ENCODE measurements at regions not wholly inside any gene's neighbourhood (a gene's known extent, or its start where the extent isn't known, plus 50 kb on each side); places are given as distances from the start of the nearest gene placed in this dataset.

DNA sequence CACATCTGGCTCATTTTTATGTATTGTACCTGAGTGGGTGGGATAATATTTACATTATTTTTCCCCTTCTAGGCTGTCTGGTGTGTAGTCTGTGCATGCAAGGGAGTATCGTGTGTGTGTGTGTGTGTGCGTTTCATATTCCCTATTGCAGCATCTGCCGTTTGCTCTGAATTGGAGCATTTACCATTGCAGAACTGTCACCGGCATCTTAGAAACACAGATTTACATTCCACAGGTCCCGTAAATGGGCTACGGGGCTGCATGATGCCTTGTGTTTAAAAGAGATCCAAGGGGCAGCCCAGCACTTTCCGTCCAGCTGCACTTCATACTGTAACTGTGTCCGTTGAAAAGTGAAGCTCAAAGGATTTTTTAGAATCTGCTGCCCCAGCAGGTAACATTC, 167.1 kb upstream of the KIAA1217 start:
- no peak for DNase-seq

GRCh38 chr10:24042884-24043283, 166.1 kb upstream of the KIAA1217 start:
- DNase-seq: no peak

- no peak for DNase-seq
Measured at GRCh38 chr10:24046060-24046459, 162.9 kb upstream of the KIAA1217 start.

DNA sequence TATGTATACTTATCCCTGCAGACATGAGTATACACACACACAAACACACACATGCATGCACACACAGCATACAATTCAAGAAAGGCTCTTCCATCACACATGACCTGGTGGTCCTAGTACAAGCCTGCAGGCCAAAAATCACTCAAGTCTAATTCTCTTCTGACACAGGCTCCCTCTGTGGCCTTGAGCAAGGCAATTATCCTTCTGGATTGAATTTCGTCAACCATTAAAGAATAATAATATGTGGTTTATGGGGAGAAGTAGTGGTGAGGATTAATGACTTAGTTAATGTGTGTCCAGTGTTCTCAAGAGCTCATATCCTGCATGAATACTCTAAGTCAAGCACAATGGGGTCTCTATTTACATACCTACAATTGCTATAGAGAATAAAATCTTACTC, 161.8 kb upstream of the KIAA1217 start:
- DNase-seq: no peak

DNA sequence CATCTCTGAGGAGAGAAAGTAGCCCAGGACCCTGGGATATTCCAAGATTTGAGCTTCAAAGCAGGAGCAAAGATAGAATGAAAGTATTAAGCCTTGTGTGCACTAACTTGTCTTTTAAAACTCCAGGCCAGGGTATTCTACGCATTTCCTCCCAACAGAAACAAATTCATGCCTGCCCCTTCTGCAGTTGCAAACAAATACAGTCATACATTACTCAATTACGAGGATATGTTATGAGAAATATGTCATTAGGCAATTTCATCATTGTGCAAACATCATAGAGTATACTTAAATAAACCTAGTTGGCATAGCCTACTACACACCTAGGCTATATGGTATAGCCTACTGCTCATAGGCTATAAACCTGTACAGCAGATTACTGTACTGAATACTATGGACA, 154.5 kb upstream of the KIAA1217 start:
- no peak for DNase-seq

DNA sequence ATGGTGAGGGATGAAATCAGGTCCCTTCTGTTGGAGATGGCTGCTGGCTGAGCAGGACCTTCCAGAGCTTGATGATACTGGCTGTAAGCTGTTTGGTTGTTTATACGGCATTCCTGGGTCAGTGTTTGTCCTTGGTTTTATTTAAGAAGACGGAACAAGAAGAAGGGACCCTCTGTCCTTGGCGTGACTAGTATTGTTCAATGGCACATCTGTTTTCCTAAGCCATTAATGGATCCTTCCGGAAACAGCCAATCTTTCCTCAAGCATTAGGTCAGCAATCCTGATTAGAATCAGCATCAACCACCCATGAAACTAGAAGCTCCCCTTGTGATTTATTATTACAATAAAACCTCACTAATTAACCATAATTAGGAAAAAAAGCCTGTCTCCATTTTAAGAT, 128.7 kb upstream of the KIAA1217 start:
- no peak for DNase-seq

- DNase-seq: no peak
Measured at GRCh38 chr10:24086296-24087086, 122.4 kb upstream of the KIAA1217 start.

GRCh38 chr10:24091256-24091655, 117.7 kb upstream of the KIAA1217 start:
- DNase-seq: no peak

- DNase-seq: no peak
Measured at GRCh38 chr10:24096281-24096680, 112.7 kb upstream of the KIAA1217 start.

DNA sequence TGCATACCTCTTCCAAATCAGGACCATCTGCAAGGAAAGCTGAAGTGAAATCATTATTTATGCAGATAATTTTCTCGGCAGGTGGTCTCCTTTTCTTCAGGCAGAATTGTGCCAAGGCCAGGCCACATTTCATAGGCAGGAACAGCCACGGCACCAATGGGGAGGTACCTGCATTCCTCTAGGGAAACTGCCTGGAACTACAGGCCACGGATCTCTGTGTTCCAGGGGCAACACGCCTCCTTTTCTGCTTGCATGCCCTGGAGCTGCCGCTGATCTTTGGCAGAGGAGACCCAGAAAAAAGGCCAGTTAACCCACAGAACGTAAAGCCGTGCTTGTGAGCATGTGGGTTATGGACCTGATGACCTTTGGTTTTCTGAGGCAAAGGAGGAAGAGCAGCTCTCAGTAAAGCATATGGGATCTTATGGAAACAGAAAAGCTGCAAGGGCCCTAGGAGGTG, 111.2 kb upstream of the KIAA1217 start:
- no peak for DNase-seq

GRCh38 chr10:24104895-24105294, 104.0 kb upstream of the KIAA1217 start:
- DNase-seq: no peak

- DNase-seq: no peak
Measured at GRCh38 chr10:24113901-24114300, 95.0 kb upstream of the KIAA1217 start.

DNA sequence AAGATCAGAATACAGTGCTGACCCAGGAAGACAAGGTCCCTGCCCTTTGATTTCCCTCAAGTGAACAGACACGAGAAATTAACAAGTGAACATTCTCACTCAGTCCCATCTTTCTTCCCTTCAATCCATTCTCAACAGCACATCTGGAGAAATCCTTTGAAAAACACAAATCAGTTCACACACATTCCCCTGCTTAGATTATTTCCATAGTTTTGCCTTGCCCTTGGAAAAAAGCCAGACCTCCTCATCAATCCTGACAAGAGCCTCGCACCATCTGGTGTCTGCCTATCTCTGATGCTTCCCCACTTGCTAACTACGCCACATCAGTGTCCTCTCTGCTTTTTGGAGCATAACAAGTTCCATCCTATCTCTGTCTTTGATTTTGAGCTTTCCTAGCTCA, 94.4 kb upstream of the KIAA1217 start:
- no peak for DNase-seq

DNA sequence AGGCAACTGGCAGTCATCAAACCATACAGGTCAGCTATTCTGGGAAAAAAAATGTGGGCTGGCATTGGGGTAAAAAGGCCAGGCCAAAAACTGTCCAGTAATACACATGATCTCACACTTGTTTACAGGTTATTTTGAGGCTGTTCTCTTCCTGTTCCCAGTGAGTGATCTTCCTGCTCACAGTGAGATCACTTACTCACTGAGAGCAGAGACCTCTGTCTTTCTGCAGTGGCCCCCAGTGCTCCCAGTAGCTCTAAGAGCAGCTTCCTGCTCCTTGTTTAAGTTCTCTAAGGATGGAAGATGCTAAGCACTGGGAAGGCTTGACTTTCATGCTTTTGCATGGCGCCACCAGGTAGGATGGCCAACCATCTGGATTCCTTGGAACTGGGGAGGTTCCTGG, 93.5 kb upstream of the KIAA1217 start:
- DNase-seq: no peak

DNA sequence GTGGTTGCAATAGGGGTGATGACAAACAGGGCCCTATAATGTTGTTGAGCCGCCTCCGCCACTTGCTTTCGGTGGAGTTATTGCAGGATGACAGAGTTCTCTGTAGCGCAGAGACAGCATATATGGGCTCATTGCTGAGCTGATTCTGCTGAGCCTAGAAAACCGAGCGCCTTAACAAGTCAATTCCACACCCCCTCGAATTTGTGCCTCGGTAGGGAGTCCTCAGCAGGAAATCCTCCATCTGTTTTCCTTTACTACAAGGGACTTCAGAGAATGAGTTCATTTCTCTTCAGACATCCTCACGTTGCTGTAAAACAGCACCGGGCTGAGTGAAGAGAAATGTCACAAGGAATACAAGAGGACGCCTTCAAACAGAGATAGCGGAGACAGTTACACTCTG, 90.7 kb upstream of the KIAA1217 start:
- no peak for DNase-seq

DNA sequence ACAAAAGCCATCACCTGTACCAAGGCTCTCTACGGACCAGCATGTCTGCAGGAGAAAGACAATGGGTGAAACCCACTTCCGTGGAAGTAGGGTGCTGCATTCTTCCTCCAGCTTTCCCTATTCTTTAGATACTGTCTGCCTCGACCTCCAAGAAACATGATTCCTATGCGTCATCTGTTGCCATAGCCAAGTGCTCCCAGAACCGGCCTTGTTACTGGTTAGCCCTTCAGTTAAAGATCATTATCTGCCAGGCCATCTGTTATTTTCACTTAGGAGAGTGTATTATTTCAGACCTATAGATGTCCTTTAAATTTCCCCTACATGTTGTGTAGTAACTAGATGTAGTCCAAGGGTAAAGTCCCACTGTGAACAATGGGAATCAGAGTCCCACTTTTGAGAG, 89.0 kb upstream of the KIAA1217 start:
- DNase-seq: no peak

DNA sequence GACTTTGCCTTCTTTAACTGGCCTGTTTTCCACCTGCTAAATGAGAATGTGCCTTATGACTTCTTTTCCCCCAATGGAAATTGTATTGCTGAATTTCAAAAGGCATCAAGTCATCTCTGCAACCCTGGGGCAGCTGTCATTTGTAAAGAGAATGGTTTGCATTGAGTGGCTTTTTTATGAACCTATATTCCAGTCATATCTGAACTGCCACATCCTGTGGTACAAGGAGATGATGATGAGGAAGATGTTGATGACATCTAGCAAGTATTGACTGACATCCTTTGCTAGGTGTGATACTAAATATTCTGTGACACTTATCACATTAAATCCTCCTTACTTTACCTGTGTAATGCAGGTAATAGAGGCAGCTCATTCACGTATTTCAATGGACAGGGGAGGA, 88.3 kb upstream of the KIAA1217 start:
- no peak for DNase-seq

GRCh38 chr10:24127516-24127915, 81.4 kb upstream of the KIAA1217 start:
- DNase-seq: no peak

- no peak for DNase-seq
Measured at GRCh38 chr10:24128066-24128730, 80.7 kb upstream of the KIAA1217 start.

DNA sequence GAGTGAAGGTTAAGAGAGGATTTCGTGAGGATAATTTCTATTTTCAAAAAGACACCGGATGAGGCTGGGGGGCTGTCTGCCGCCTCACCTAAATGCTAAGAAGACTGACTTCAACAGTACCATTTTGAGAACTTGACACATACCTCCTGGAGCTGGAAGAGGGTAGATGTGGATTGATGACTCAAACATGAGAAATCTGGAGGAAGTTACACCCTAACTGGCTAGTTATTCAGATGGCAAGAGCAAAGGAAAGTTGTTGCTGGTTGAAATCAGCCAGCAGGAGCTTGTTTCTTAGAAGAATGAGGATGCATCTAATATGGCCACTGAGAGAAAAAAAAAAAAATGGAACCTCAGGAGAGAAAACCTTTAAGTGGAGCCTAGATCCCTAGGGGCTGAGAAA, 76.2 kb upstream of the KIAA1217 start:
- no peak for DNase-seq

GRCh38 chr10:24133835-24134234, 75.1 kb upstream of the KIAA1217 start:
- no peak for DNase-seq

- no peak for DNase-seq
Measured at GRCh38 chr10:24136070-24136469, 72.9 kb upstream of the KIAA1217 start.

DNA sequence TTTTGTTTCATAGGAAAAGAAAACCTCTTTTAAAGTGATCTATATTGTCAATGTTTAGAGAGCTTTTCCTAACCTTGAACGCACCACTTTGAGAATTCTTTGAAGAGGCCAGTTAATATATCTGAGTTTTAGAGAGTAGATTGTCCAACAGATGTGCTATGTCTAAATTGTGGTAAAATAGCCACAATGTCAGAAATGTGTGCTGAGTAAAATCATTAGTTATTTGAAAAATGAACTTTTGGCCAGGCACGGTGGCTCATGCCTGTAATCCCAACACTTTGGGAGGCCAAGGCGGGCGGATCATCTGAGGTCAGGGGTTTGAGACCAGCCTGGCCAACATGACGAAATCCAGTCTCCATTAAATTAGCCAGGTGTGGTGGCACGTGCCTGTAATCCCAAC, 61.6 kb upstream of the KIAA1217 start:
- DNase-seq: no peak

DNA sequence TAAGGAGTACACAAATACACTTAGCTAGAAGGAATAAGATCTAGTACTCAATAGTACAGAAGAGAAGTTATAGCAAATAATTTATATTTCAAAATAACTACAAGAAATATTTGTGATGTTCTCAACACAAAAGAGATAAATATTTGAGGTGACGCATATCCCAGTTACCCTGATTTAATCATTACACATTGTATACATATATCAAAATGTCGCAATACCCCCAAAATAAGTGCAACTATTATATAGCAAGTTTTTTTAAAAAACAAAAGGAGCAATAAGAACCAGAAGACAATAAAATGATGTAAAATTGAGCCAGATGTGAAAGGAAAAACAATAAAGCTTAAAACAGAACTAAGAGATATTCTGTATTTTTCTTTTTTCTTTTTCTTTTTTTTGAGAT, 59.3 kb upstream of the KIAA1217 start:
- no peak for DNase-seq

DNA sequence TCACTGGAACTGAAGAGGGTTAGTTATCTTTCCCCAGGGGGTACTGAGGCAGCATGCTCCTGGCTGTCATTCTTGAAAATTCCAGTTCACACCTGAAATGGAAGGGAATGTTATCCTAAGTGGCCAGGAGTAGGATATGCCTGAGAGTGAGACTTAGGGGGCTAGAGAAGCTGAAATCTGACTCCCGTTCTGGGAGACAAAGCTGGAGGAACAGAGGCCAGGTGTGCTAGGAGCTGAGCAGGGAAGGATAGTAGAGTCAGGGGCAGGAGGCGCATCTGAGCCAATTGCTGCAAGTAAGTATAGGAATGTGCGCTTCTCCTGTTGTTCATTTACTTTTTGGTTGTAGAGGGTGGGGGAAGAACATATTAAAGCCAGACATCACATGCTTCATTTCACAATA, 58.1 kb upstream of the KIAA1217 start:
- no peak for DNase-seq

Measured in stimulated activated CD4-positive, alpha-beta T cell treated with anti-CD3 and anti-CD28 coated beads, Interleukin-4, amount 100 ng/mL, for 24 hours (primary cell).